NCI-H2029 (cell line): ENCODE measurements at regions not wholly inside any gene's neighbourhood (a gene's known extent, or its start where the extent isn't known, plus 50 kb on each side); places are given as distances from the start of the nearest gene placed in this dataset.
"Not testable (repeated sequence)": the region's sequence is repeated elsewhere in the genome, so short reads cannot be mapped to it uniquely, and the experiment has no call there.

ENCODE experiments used
- DNase-seq: peaks from one replicate; lab custom pipeline; 2025; lab: John Stamatoyannopoulos, UW

DNA sequence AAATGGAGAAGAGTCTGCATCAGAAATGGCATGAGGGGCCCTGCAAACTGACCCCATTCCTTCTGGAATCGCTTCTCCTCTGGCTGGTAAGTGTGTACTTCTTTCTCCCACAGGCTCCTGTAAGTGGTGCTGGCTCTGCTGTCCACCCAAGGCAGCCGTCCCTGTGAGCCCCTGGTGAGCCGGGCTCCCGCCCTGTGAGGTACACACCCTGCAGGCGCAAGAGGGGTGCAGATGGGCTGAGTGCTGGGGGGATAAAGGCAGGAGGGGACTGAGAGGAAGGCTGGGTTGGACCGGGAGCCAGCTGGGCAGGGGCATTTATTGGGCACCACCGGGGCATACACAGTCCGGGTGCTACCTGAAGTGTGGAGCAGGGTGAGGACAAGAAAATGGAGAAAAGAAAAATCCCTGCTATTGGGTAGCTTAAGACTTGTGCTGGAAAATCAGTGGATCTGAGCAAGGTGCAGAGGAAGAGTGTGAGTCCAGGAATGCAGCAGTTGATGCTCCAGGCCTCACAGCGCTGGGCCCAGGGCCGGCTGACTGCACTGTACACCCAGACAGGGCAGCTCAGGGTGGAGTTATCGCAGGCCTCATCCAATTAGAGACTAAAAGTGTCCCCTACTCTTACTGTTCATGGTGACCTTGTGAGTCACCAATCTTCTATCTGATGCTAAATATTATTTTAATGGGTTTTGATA lies 455.1 kb upstream of the B3GAT1 start:
- no peak for DNase-seq

DNA sequence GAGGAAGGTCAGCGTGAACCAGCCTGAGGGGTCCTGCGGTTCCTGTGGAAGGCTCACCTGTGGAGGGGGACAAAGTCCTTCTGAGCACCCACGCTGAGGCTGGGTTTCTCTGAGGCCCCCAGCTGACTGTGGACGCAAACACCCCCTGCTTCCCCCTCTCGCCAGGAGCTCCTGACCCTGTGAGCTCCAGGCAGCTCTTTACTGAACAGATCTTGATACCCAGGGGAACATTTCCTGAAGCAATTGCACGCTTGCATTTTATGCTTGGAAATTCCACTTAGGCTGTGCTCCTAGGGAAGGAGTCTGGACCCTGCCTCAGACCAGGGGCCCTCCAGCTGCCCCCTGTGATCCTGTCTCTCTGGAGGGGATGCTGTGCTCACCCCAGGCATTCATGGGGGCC lies 454.2 kb upstream of the B3GAT1 start:
- DNase-seq: no peak

DNA sequence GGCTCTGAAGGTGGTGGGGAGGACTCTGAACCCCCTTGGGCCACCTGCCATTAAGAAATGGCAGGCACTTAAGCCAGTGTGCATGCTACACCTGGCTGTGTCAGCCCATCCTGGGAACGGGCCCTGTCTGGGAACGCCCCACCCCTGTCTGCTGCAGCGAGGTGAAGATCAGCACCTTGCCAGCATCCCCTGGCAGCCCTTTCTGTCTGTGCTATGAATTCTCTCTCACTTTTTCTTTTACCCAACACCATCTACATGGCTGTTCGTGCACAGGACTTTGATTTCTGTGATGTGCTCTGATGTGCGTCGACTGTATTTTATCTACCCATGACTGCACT lies 452.9 kb upstream of the B3GAT1 start:
- no peak for DNase-seq

DNA sequence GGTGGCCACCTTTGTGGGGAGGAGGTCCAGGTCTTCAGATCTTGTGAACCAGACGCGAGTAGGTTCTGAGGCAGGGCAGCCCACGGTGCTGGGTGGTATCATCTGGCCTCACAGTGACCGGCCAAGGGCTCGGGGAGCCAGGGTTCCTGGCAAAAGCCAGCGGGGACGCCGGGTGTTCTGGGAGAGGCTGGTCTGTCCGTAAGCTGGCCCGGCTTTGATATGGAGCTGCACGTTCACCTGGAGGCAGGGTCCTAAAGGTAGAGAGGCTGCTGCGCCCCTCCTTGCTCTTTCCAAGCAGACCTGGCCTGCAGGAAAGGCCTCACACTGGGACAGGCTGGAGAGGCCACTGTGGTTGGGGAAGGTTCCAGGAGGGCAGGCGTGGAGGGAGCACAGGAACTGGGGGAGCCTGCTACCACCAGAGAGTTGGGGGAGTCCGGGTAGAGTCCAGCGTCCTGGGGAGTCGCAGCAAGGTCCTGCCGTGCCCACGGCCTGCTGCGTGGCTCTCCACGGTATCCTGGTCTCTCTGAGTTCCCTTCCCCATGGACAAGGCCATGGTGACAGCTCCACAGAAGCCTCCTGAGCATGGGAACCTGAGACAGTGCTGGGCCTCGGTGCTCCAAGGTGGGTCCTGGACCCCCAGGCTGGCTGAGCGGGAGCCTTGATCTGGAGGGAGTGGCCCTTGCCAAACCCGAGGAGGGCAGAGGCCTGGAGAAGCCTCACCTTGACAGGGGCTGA lies 452.4 kb upstream of the B3GAT1 start:
- DNase-seq: no peak

DNA sequence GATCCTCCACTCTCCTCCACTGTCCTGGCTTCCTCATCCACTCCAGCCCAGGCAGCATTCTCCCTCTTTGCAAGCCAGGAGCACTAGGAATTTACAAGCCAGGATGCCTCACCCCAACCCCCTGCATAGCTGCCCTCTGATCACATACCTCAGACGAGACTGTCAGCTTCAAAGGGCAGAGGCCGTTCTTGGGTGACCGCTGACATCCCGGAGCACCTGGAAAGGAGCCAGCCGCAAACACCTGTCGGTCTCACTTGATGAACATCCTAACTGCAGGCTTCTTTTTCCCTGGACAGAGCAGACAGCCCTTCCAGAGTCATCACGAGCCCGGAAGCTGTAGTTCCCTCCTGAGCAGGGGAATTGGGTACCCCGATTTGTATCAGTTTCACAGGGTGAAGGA lies 451.3 kb upstream of the B3GAT1 start:
- DNase-seq: no peak

DNA sequence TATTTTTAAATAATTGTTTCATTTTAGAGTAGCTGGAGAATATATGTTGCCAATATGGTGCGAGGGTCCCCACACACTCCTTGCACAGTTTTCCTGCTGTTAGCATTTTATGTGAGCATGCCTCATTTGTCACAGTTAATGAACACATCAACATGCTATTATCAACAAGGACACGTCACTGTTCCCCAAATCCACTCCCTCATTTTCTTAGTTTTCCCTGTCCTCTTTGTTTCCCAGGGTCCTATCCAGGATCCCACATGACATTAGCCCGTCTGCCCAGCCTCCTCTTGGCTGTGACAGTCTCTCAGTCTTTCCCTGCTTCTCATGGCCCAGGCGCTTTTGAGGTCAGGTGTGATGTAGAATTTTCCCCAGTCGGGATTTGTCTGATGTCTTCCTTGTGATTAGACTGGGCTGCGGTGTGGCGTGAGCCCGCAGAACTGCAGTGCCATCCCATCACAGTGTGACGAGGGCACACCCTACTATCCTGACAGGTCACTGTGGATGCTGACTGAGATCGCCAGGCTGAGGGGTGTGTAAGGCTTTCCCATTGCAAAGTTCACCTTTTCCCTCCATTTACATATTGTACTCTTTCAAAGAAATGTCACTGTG lies 450.6 kb upstream of the B3GAT1 start:
- no peak for DNase-seq

DNA sequence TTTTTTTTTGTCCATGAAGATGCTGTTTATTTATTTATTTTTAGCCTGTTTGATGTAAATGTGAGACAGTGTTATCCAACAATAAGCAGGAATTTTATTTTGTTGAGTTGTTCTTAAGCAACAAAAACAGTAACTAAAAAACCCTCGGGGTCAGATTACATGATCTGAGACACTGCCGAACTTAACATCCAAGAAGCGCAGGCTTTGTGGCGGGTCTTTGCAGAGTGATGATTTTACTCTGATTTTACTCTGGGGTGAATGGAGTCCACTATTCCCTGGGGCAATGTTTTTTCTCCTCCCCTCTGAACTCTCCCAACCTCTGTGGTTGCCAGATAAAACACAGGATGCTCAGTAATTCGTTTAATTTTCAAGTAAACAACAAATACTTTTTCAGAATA lies 450.1 kb upstream of the B3GAT1 start:
- DNase-seq: no peak

DNA sequence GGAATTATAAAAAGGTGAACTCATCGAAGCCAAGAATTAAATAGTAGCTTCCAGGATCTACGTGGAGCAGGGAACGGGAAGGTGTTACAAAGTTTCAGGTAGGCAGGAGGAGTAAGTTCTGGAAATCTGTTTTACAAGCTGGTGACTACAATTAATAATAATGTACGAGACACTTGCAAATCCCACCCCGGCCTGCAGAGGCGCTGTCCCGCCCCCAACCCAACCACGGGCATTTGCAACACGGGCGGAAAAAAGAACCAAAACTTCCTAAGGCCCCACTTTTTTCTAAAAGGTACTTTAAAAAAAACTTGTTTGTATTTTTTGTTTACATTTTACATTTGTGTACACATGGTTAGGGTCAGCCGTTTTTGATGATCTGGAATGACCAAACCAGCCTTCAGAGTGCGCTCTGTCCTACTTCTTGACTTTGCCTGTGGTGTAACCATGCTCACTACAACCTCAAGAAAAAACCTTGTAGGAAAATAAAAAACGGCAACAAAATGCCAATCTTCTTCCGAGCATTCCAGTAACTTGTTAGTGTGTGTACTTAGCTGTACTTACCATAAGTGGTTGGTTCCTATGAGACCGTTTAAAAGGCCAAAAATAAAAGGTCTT lies 449.6 kb upstream of the B3GAT1 start:
- no peak for DNase-seq

DNA sequence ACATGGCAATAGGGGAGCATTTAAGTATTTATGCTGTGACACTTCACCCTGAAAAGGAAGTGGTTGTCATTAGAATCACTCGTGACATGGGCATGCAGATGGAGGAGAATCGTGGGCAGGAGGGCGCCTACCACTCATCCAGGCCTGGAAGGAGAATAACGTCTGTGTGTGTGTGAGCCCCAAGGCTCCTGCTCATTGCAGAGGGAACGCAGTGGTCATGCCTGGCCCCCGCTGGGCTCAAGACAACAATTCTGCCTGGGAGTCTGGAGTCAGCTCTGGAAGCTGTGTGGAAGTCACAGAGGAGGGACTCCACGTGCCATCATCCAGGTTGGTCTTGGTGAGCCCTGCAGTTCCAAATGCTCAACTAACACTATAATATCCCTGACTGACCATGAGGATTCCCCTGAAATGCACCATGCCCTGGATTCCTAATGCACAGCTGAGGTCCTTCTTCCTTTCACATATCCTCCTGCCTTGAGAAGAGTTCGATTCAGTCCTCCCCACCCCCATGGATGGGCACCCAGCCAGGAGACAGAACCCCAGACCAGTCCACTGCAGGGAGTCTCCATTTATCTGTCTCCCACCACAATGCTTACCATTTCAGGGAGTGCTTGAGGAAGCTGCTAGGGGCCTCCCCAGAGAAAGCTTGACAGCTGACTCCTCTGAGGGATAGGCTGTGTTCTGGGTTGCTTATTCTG lies 446.9 kb upstream of the B3GAT1 start:
- no peak for DNase-seq

DNA sequence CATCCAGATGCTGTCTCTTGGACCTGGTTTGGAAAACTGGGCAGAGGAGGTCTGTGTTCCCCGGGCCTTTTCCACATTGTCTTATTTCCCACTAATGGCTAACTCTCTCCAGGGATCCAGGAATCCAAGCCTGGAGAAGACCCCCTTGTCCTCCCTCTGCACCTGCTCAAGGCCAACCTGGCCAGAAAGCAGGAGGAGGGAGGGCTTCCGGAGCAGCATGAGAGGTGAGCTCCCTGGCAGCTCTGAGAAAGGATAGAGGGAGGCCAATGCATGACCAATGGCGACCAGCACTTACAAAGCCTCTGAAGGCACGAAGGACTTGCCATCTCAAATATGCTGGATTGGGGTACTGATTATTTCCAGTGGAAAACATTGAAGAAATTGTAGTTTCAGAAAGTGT lies 445.0 kb upstream of the B3GAT1 start:
- no peak for DNase-seq

DNA sequence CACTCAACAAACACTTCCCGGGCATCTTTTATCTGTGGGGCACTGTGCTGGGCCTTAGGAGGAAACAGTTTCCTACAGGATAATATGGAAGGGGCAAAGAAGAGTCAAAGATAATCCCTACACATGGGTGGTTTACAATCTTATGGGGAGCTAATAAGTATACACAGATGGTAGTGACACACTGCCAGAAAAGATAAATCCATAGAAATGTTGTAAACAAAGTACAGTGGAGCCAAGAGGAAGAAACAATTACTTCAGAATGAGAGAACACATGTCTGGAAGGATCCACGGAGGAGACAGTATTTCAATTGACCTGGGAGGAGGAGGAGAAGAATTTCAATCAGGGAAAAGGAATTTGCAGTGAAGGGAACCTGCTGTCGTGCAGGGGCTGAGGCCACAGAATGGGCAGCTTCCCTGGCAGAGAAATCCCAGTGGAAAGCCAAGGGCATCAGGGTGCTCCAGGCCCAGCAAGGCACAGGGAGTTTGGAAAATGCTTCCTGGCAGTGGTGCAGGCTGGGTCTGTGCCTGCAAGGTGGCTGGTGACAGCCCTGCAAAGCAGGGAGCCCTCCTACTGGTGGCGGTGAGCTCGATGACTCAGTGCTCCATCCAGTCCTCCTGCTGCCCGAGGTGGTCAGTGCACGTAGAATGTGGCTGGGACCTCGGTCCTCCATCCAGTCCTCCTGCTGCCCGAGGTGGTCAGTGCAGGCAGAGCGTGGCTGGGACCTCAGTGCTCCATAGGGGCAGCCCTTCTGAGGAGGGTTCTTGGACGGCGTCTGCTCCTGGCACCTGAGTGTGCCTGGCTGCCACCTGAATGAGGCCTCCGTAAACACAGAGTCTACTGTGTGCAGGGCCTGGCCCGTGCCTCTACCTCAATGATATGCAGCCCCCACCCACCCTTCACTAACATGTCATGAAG lies 444.3 kb upstream of the B3GAT1 start:
- no peak for DNase-seq

DNA sequence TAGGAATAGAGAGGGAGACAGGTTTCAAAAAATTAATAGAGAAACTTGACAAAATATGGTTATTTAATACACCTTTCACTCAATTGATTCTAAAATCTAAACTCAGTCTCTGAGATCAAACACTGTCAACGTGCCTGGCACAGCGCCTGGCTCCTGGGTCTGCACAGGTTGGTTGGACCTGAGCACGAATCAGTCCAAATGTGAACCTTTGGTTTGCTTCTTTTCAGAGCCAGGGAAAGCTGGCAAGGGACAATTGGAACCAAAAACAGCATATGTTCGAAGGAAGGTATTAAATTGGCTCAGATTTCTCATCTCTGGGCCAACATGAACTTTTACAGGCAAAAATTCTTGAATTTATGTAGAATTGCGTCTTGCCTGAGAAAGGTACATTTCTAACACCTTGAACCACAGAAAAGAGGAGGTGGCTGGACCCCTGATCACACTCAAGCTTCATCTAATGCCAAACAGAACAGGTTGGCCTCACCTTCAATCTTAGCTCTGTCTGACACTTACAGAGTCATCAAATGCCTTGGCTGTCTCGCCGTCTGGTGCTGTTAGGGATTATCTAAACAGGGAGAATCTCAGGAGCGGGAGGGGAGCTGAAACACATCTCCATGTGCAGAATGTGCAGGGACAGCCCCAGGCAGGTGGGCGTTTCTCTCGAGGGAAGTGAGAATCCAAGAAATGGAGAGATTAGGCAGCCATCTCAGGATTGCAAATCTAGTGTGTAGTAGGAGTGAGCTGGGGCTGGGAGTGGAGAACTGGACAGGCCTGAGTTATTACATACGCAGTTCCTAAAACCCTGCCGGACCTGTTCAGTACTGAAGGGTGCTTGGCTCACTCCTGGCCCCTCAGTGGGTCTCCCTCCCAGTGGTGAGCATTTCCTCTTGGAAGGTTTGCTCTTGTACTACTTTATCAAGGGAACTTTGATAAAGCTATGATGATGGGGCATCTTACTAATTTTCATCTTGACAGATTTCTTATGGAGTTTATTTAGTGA lies 442.2 kb upstream of the B3GAT1 start:
- no peak for DNase-seq

DNA sequence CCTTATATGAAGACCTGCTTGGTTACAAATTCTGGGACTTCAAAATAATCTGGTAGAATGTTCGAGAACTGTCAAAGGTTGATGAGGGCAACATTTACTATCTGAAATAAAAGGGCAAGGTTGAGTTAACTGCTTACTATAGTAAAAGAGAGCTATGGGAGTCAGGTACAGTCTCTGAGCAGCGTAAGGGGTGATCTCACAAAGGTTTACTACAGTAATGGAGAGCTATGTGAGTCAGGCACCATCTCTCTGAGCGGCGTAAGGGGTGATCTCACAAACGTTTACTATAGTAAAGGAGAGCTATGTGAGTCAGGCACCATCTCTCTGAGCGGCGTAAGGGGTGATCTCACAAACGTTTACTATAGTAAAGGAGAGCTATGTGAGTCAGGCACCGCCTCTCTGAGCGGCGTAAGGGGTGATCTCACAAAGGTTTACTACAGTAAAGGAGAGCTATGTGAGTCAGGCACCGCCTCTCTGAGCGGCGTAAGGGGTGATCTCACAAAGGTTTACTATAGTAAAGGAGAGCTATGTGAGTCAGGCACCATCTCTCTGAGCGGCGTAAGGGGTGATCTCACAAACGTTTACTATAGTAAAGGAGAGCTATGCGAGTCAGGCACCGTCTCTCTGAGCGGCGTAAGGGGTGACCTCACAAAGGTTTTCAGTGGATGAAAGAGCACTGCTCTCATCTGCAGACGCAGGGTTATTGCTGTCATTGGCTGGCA lies 439.6 kb upstream of the B3GAT1 start:
- not testable (repeated sequence) for DNase-seq

DNA sequence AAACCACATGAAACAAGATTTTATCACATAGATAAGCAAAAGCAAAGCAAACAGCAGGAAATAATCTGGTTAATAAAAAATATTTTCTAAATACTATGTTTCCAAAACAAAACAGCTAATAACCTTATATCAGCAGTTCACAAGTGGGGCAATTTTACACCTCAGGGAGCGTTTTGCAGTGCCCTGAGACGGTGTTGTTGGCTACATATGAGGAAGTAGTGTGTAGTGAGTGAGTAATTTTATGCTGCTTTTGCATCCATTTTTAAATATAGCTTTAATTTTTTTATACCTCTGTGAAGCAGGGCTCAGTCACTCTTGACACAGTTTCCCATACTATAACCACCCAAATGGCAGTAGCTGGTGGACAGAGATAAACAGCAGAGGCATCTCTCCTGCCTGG lies 438.5 kb upstream of the B3GAT1 start:
- DNase-seq: no peak

DNA sequence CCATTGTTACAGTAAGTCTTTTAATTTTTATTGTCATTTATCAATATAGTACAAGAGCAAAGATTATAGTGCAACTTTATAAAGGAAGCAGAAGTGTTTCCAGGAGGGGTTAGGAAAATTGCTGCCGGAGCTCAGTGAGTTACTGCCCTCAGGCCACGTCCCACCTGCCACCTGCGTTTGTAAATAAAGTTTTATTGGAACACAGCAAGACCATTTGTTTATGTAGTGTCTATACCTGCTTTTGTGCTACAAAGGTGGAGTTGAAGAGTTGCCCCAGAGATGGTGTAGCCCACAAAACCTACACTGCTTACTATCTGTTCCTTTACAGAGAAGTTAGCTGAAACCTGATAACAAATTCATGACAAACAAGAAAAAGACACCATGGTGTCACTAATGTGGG lies 437.8 kb upstream of the B3GAT1 start:
- no peak for DNase-seq

DNA sequence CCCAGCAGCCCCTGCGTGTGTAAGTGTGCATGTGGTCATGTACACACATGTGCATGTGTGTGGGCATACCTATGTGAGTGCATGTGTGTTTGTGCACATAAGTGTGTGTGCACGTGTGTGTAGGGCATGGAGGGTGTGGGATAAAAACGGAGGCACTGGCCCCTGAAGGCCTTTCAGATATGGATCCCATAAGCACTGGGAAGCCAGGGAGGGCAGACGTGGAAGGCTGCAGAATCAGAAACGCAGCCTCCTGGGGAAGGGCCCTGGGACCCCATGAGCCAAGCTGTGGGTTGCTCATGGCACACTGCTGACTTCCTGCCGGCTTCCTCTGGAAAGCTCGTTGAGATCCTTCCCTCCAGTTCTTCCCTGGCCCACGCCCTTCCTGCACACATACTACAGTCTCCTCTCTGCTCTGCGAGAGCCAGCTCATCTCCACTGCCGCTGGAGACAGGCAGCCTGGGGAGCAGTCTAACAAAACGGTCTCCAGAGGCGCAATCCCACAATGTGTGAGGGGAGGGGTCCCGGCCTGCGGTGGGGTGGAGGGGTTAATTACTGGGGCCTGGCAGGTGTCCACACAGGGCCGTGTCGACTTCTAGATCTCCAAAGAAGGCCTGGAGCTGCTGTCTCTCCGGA lies 435.2 kb upstream of the B3GAT1 start:
- DNase-seq: no peak

DNA sequence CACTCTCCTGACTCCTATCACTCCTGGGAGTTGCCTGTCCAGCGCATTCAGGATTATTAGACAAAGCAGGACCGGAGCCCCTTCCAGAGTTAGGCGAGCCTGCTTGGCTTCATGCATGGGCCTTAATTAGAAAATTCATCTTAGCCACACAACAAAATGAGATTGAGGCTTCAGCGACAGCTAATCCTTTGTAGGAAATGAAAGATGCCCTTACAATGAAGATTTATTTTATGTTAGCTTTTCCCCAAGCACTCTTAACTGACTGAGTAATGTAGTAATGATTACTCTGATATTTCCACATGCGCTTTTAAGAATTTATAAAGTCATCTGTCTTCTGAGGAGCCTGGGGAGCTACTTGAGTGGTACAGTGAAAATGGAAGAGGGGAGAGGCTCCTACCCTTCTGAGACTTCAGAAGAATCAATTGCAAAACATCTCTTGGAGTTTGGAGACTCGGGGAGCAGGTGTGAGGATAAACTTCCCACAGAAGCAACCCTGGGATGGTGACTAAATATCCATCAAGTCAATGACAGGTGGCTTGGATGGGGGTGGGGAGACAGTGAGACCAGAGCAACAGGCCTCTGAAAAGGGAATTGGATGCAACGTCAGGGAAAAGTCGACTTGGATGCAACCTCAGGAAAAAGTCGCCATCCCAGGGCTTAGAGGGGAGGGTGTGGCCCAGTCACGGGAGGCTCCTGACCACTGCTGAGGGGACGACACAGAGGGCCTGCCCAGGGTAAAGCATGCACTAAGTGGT lies 434.5 kb upstream of the B3GAT1 start:
- DNase-seq: no peak
